ENCODE measurements at regions not wholly inside any gene's neighbourhood (a gene's known extent, or its start where the extent isn't known, plus 50 kb on each side); places are given as distances from the start of the nearest gene placed in this dataset.
"Not testable (repeated sequence)": the region's sequence is repeated elsewhere in the genome, so short reads cannot be mapped to it uniquely, and the experiment has no call there.

GRCh38 chr11:3307584-3307983 is 71.4 kb downstream of the ZNF195 start:
- DNase-seq; H3K4me3 ChIP-seq; H3K4me1 ChIP-seq; H3K27ac ChIP-seq; H3K36me3 ChIP-seq; intact Hi-C loops (cut with DNase I; ENCODE audit: low total_unique reads); H3K9me3 ChIP-seq; H3K27me3 ChIP-seq (replicated peaks in 1 of 7): not testable (repeated sequence)
- WGBS, 5 donors = 46 to 71% (median 50%) methylated on average over 2 to 3 of the region's 7 CpGs; no CpG with 5 or more reads in 2 of the 5 donors

- H3K4me1 ChIP-seq; H3K27me3 ChIP-seq (replicated peaks in 1 of 7); H3K36me3 ChIP-seq; DNase-seq; intact Hi-C loops (cut with DNase I; ENCODE audit: low total_unique reads); H3K27ac ChIP-seq; H3K9me3 ChIP-seq; H3K4me3 ChIP-seq: not testable (repeated sequence)
- WGBS, 5 donors = 63% methylated on average over 2 of the region's 12 CpGs; no CpG with 5 or more reads in 4 of the 5 donors
Measured at GRCh38 chr11:3301060-3301459, 68.8 kb upstream of the MRGPRE start.

- H3K9me3 ChIP-seq; intact Hi-C loops (cut with DNase I; ENCODE audit: low total_unique reads); H3K27me3 ChIP-seq (replicated peaks in 1 of 7); DNase-seq; H3K27ac ChIP-seq; H3K36me3 ChIP-seq; H3K4me3 ChIP-seq; H3K4me1 ChIP-seq: not testable (repeated sequence)
- no CpG with 5 or more reads among the region's 14 CpGs for WGBS, 5 donors
Measured at GRCh38 chr11:3300579-3300978, 68.4 kb upstream of the MRGPRE start.

GRCh38 chr11:3297834-3298233 is 65.6 kb upstream of the MRGPRE start:
- 77 to 83% (median 81%) methylated on average over 2 of the region's 5 CpGs for WGBS, 5 donors
- H3K4me1 ChIP-seq; H3K27ac ChIP-seq; H3K9me3 ChIP-seq; DNase-seq; H3K27me3 ChIP-seq (replicated peaks in 1 of 7); intact Hi-C loops (cut with DNase I; ENCODE audit: low total_unique reads); H3K4me3 ChIP-seq; H3K36me3 ChIP-seq: not testable (repeated sequence)

- DNase-seq = peak; percentile 21
- H3K4me3 ChIP-seq; H3K4me1 ChIP-seq; intact Hi-C loops (cut with DNase I; ENCODE audit: low total_unique reads); H3K27ac ChIP-seq; H3K27me3 ChIP-seq (replicated peaks in 1 of 7); H3K36me3 ChIP-seq; H3K9me3 ChIP-seq: not testable (repeated sequence)
- 7 to 14% methylated on average over 2 of the region's 7 CpGs; no CpG with 5 or more reads in 3 of the 5 donors for WGBS, 5 donors
Measured at GRCh38 chr11:3290563-3290962, 58.3 kb upstream of the MRGPRE start.

GRCh38 chr11:3287326-3287905 is 55.2 kb upstream of the MRGPRE start:
- H3K4me3 ChIP-seq; H3K27me3 ChIP-seq (replicated peaks in 1 of 7); H3K36me3 ChIP-seq; H3K27ac ChIP-seq; DNase-seq; H3K4me1 ChIP-seq; intact Hi-C loops (cut with DNase I; ENCODE audit: low total_unique reads); H3K9me3 ChIP-seq: not testable (repeated sequence)
- no CpG with 5 or more reads among the region's 8 CpGs for WGBS, 5 donors

GRCh38 chr11:3285261-3285660 is 53.0 kb upstream of the MRGPRE start:
- H3K27ac ChIP-seq; H3K36me3 ChIP-seq; DNase-seq; H3K9me3 ChIP-seq; H3K4me3 ChIP-seq; H3K27me3 ChIP-seq (replicated peaks in 1 of 7); intact Hi-C loops (cut with DNase I; ENCODE audit: low total_unique reads); H3K4me1 ChIP-seq: not testable (repeated sequence)
- WGBS, 5 donors = no CpG with 5 or more reads among the region's 3 CpGs

- WGBS, 5 donors = no CpG with 5 or more reads among the region's 12 CpGs
- H3K4me1 ChIP-seq; intact Hi-C loops (cut with DNase I; ENCODE audit: low total_unique reads); H3K27me3 ChIP-seq (replicated peaks in 1 of 7); DNase-seq; H3K9me3 ChIP-seq; H3K27ac ChIP-seq; H3K4me3 ChIP-seq; H3K36me3 ChIP-seq: not testable (repeated sequence)
Measured at GRCh38 chr11:3284248-3284647, 52.0 kb upstream of the MRGPRE start.

- DNase-seq; H3K9me3 ChIP-seq; H3K4me1 ChIP-seq; H3K36me3 ChIP-seq; intact Hi-C loops (cut with DNase I; ENCODE audit: low total_unique reads); H3K4me3 ChIP-seq; H3K27ac ChIP-seq; H3K27me3 ChIP-seq (replicated peaks in 1 of 7): not testable (repeated sequence)
- 50 to 84% (median 78%) methylated on average over 1 of the region's 4 CpGs for WGBS, 5 donors
Measured at GRCh38 chr11:3282692-3283091, 50.5 kb upstream of the MRGPRE start.
